ENCODE measurements at regions not wholly inside any gene's neighbourhood (a gene's known extent, or its start where the extent isn't known, plus 50 kb on each side); places are given as distances from the start of the nearest gene placed in this dataset.

DNA sequence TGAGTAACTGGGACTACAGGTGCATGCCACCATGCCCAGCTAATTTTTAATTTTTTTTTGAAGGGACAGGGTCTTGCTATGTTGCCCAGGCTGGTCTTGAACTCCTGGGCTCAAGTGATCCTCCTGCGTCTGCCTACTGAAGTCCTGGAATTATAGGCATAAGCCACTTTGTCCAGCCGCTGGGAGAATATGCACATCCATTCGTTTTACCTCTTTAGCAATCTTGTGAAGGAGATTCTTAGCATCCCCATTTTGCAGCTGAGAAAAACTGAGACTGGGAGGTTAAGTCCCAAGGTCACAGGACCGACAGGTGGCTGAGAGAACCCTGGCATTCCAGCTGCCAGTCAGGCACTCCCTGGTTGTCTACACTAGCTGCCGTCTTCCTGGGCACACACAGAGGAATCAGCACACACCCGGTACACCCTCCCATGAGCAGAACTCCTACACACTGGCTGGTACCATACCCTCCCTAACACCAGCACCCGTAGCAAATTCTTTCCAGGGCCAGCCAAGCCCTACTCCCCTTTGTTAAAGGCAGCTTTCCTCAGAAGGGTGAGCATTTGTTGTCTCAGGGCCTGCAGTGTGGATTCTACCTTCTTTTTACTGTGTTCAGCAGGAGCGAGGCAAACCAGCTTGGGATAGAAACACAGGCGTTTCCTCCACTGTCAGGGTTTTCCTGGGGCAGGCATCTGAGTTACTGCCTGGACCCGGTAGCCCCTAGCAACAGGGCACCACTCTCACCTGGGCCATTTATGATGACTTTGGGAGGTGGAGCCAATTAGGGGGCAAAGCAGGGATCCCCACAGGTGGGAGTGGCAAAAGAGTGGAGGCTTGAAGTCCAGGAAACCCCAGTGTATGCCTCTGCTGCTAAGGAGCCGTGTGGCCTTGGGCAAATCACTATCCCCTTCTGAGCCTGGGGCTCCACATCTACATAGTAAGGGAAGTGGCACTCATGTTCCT, 70.2 kb downstream of the IRF2BPL start:
- H3K36me3 ChIP-seq: no peaks in the 10 kb centered on the region
- H3K27me3 ChIP-seq: no peaks in the 10 kb centered on the region
- TF ChIP-seq, protein P1, sequence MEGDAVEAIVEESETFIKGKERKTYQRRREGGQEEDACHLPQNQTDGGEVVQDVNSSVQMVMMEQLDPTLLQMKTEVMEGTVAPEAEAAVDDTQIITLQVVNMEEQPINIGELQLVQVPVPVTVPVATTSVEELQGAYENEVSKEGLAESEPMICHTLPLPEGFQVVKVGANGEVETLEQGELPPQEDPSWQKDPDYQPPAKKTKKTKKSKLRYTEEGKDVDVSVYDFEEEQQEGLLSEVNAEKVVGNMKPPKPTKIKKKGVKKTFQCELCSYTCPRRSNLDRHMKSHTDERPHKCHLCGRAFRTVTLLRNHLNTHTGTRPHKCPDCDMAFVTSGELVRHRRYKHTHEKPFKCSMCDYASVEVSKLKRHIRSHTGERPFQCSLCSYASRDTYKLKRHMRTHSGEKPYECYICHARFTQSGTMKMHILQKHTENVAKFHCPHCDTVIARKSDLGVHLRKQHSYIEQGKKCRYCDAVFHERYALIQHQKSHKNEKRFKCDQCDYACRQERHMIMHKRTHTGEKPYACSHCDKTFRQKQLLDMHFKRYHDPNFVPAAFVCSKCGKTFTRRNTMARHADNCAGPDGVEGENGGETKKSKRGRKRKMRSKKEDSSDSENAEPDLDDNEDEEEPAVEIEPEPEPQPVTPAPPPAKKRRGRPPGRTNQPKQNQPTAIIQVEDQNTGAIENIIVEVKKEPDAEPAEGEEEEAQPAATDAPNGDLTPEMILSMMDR (IDR thresholded peaks at IDR 0.05): no peak
- TF ChIP-seq POLR2A (IDR thresholded peaks at IDR 0.05) (no peak), POLR2AphosphoS5 (IDR thresholded peaks at IDR 0.05) (no peak)
- DNase-seq (ENCODE audit: low spot score in 2 of 2): no peak
- intact Hi-C loops (cut with DNase I; ENCODE audit: low total_unique reads): no loop called here
- H3K27ac ChIP-seq: peak overlapping the region; percentile 85 to 88
- H3K9me3 ChIP-seq: no peaks in the 10 kb centered on the region
- H3K4me3 ChIP-seq: no peak overlapping the region
- peaks cover 11 to 25% of the 10 kb centered on the region in 2 donors for H3K4me1 ChIP-seq

DNA sequence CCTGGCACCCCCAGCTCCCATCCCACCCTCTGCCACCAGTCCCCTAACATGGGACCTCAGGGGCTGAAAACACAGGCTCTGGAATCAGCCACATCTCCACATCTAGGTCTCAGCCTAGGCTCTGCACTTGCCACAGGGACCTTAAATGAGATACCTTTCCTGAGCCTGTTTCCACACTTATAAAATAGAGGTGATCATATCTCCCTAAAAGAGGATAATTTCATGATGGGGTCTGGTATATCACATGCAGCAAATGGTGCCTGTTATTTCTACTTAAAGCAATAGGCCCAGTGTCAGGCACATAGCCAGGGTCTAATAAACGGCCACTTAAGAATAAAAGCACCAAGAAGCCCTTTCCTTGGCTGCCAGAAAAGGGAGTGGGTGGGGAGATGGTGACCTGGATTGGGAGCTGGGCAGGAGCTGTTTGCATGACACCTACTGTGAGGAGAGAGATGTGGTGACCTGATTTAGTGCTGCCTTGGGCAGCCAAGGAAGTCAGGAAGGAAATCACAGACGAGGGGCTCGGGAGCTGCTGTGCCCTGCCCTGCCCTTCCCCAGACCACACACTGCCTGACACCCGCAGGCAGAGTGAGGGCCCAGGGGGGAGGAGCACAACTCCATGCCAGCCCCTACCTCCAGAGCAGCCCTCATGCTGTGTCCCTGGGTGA, 71.2 kb downstream of the IRF2BPL start:
- peak overlapping the region in 1 of 3 donors; percentile 74 for H3K4me3 ChIP-seq
- TF ChIP-seq POLR2A (IDR thresholded peaks at IDR 0.05): no peak
- no peak for TF ChIP-seq POLR2AphosphoS5 (IDR thresholded peaks at IDR 0.05)
- TF ChIP-seq, protein P1 (IDR thresholded peaks at IDR 0.05): no peak
- intact Hi-C loops (cut with DNase I; ENCODE audit: low total_unique reads): no loop called here
- peak overlapping the region; percentile 87 to 98 for H3K27ac ChIP-seq
- H3K4me1 ChIP-seq: peaks cover 11 to 22% of the 10 kb centered on the region in 2 donors
- H3K36me3 ChIP-seq: no peaks in the 10 kb centered on the region
- H3K27me3 ChIP-seq: no peaks in the 10 kb centered on the region
- H3K9me3 ChIP-seq: no peaks in the 10 kb centered on the region
- DNase-seq (ENCODE audit: low spot score in 2 of 2): no peak

DNA sequence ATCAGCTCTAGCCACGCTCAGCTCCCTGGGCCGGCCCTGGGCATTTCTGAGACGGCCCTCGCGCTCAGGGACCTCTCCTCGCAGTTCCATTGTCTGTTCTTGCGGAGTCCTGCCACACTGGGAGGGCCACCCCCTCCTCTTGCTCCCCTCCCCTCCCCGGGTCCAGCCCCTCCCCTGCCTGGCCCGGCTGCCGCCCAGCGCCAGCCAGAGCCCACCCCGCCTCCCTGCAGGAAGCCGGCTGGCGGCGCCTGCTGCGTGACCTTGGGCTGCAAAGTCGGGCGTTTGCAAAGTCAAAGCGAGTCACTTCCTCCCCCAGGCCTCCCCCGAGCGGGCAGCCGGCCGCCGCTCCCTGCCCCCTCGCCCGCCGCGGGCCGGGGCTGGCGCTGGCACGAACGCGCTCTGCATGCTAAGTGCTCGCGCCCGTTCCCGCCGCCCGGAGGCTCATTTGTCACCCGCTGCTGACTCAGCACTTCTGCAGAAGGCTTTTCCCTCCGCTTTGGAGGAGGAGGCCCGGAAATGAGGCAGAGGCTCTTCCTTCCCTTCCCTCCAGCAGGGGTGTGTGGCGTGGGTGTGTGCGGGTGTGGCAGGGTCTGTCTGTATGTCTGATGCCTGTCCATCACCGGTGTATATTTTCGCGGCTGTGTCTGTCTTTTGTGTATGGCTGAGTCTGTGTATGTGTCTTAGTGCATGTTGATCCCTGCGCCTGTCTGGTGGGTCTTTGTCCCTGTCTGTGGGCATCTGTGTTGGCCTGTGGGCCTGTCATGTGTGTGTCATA, 72.0 kb downstream of the IRF2BPL start:
- DNase-seq (ENCODE audit: low spot score in 2 of 2): peak; percentile 77 to 90
- intact Hi-C loops (cut with DNase I; ENCODE audit: low total_unique reads): no loop called here
- no peaks in the 10 kb centered on the region for H3K27me3 ChIP-seq
- H3K4me3 ChIP-seq: peak overlapping the region; percentile 39 to 74 (median 51)
- TF ChIP-seq POLR2A (IDR thresholded peaks at IDR 0.05) (no peak), POLR2AphosphoS5 (IDR thresholded peaks at IDR 0.05) (peak; percentile 69 to 82 (median 82))
- TF ChIP-seq, protein P1 (IDR thresholded peaks at IDR 0.05): peak in 1 of 3 donors; percentile 18
- no peaks in the 10 kb centered on the region for H3K9me3 ChIP-seq
- H3K27ac ChIP-seq: peak overlapping the region; percentile 87 to 98
- H3K4me1 ChIP-seq: peaks cover 11 to 19% of the 10 kb centered on the region in 2 donors
- H3K36me3 ChIP-seq: no peaks in the 10 kb centered on the region

DNA sequence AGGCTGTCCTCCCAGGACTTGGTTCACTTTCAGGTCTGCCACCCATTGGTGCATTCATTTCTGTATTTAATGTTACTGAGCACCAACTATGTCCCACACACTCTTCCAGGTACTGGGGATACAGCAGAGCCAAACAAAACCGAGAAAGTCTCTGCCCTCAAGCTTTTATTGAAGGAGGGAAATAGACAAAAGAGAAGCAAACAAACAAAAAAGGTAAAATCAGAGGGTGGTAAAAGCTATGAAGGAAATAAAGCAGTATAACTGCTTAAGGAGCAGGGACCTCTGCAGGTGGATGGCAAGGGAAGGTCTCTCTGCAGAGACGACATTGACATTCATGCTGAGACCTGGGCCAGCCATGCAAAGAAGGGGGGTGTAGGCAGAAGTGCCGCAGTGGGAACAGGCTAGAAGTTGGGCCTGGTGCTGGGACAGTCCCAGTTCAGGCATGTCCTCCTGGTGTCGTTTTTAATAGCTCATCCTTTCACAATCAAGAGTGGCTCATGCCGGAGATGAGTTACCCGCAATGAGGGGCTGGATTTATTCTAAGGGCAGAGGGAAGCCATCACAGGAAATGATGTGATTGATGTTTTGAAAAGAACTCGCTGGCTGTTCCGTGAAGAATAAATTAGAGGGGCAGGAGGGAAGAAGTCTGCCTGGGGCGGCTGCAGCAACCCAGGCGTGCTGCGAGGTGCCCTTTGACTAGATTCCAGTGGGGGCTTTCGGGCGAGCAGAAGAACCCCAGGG, 72.8 kb downstream of the IRF2BPL start:
- Histone ChIP-seq H3K27me3 (no peaks in the 10 kb centered on the region), H3K27ac (peak overlapping the region; percentile 87 to 98), H3K9me3 (no peaks in the 10 kb centered on the region), H3K4me1 (peaks cover 11 to 20% of the 10 kb centered on the region in 2 donors), H3K36me3 (no peaks in the 10 kb centered on the region), H3K4me3 (peak overlapping the region; percentile 39 to 74 (median 51))
- no peak for DNase-seq (ENCODE audit: low spot score in 2 of 2)
- TF ChIP-seq POLR2AphosphoS5 (IDR thresholded peaks at IDR 0.05) (no peak), POLR2A (IDR thresholded peaks at IDR 0.05) (no peak)
- TF ChIP-seq, protein P1 (IDR thresholded peaks at IDR 0.05): no peak
- intact Hi-C loops (cut with DNase I; ENCODE audit: low total_unique reads): no loop called here
